Astrocyte (in vitro differentiated cells and primary cell): ENCODE measurements at regions not wholly inside any gene's neighbourhood (a gene's known extent, or its start where the extent isn't known, plus 50 kb on each side); places are given as distances from the start of the nearest gene placed in this dataset.

Experiments used
- DNase-seq: peaks from one replicate; pipeline ENCODE4 v3.0.0-alpha.2; 2010; ENCODE audit warnings: low read depth
- FAIRE-seq: peaks from 2 replicates; lab custom pipeline; 2011; peaks lifted over from hg19 to GRCh38; lab: Jason Lieb, UNC
- H2AFZ ChIP-seq: 2 replicates; pipeline ENCODE4 v1.6.0; 2012; ENCODE audit warnings: low read depth, low read length, inconsistent platforms
- H3K27ac ChIP-seq: 2 replicates; pipeline ENCODE4 v1.5.1; 2011; ENCODE audit warnings: low read depth, low read length, inconsistent platforms
- H3K27me3 ChIP-seq: 2 replicates; pipeline ENCODE4 v1.6.0; 2011; ENCODE audit warnings: low read length, inconsistent platforms; ENCODE audit not compliant: insufficient read depth
- H3K36me3 ChIP-seq: 2 replicates; pipeline ENCODE4 v1.5.1; 2011; ENCODE audit warnings: low read length, inconsistent platforms; ENCODE audit not compliant: insufficient read depth
- H3K4me1 ChIP-seq: 2 replicates; pipeline ENCODE4 v1.5.1; 2011; ENCODE audit warnings: low read length, inconsistent platforms; ENCODE audit not compliant: insufficient read depth
- H3K4me2 ChIP-seq: 2 replicates; pipeline ENCODE4 v1.6.0; 2012; ENCODE audit warnings: low read length, inconsistent platforms
- H3K4me3 ChIP-seq: 2 replicates; pipeline ENCODE4 v1.5.1; 2011; ENCODE audit warnings: low read depth, mild to moderate bottlenecking, low read length, inconsistent platforms; ENCODE audit not compliant: insufficient read depth
- H3K79me2 ChIP-seq: 2 replicates; pipeline ENCODE4 v1.6.0; 2012; ENCODE audit warnings: mild to moderate bottlenecking, low read length, inconsistent platforms; ENCODE audit not compliant: insufficient read depth
- H3K9ac ChIP-seq: 2 replicates; pipeline ENCODE4 v1.6.0; 2012; ENCODE audit warnings: mild to moderate bottlenecking, low read length, inconsistent platforms
- H3K9me3 ChIP-seq: 2 replicates; pipeline ENCODE4 v1.5.1; 2012; ENCODE audit warnings: low read depth, mild to moderate bottlenecking, low read length, inconsistent platforms; ENCODE audit not compliant: insufficient read depth
- H4K20me1 ChIP-seq: 2 replicates; pipeline ENCODE4 v1.6.0; 2012; ENCODE audit warnings: low read length, inconsistent platforms; ENCODE audit not compliant: insufficient read depth
- H3K27ac Mint-ChIP-seq: one replicate; pipeline ENCODE4 v1.8.0; 2021; ENCODE audit warnings: mild to moderate bottlenecking, mixed read lengths; ENCODE audit not compliant: unreplicated experiment
- H3K27me3 Mint-ChIP-seq: one replicate; pipeline ENCODE4 v1.8.0; 2021; ENCODE audit warnings: low read depth, mixed read lengths; ENCODE audit not compliant: unreplicated experiment
- H3K36me3 Mint-ChIP-seq: one replicate; pipeline ENCODE4 v1.8.0; 2021; ENCODE audit warnings: low read depth, mixed read lengths; ENCODE audit not compliant: unreplicated experiment
- H3K4me1 Mint-ChIP-seq: one replicate; pipeline ENCODE4 v1.8.0; 2021; ENCODE audit warnings: low read depth, mixed read lengths; ENCODE audit not compliant: unreplicated experiment
- H3K4me3 Mint-ChIP-seq: one replicate; pipeline ENCODE4 v1.8.0; 2021; ENCODE audit warnings: mild to moderate bottlenecking, moderate library complexity, mixed read lengths; ENCODE audit not compliant: unreplicated experiment
- H3K9me3 Mint-ChIP-seq: one replicate; pipeline ENCODE4 v1.8.0; 2021; ENCODE audit warnings: mild to moderate bottlenecking, mixed read lengths; ENCODE audit not compliant: unreplicated experiment
- CTCF ChIP-seq: IDR thresholded peaks from 2 replicates; pipeline ENCODE4 v1.5.1; 2011; ENCODE audit warnings: low read depth, mild to moderate bottlenecking, inconsistent platforms, low read length, moderate library complexity; ENCODE audit not compliant: insufficient read depth
- EZH2 ChIP-seq: IDR thresholded peaks from 2 replicates; pipeline ENCODE4 v1.6.1; 2012; ENCODE audit warnings: mild to moderate bottlenecking, low read length, inconsistent platforms; ENCODE audit not compliant: insufficient read depth

DNA sequence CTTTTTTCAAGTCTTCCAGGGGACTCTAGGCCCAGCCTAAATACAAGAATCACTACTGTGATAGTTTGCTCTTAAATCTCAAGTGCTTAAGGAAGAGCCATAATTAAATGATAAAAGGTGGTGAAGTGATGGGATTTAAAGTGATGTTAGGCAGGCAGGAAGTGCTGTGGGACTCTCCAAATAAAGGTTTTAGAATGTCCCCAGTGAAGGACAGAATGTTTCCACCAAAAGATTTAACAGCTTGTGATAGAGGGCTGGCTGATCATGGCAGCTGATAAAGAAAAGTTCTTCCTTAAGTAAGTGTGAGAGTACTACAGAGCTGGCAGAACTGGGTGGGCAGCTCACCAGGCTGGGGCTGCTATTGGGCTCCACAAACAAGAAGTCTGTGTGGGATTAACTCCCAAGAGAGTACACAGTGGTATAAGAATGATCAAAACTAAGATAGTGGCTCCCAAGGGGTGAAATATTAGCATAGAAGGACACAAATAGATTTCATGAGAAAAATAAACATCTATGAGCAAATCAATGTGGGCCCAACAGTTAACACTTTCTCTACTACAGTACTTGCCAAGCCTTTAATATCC lies 637.2 kb upstream of the CPEB2 start:
- H3K9me3 ChIP-seq, result no peaks in the 10 kb centered on the region

DNA sequence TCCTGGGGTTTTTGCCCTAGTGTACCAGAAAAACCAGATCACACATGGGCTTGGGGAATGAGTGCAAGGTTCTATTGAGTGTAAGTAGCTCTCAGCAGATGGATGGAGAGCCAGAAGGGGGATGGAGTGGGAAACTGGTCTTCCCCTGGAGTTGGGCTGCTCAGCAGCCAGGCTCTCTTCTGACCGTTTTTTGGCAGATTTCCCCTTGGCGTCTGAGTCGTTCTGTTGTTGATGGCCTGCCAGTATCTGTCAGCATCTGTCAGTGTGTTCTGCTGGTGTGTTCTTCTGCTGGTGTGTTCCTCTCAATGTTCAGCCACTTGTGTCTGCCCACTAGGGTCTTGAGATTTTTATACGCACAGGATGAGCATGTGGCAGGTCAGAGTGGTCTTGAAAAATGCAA lies 633.9 kb upstream of the CPEB2 start:
- Mint-ChIP-seq H3K36me3 (no peaks in the 10 kb centered on the region), H3K4me1 (no peaks in the 10 kb centered on the region), H3K27me3 (no peaks in the 10 kb centered on the region), H3K4me3 (no peak overlapping the region), H3K27ac (no peak overlapping the region), H3K9me3 (no peaks in the 10 kb centered on the region)
- no peak overlapping the region for H3K4me3 ChIP-seq
- no peak overlapping the region for H2AFZ ChIP-seq
- no peak overlapping the region for H3K9ac ChIP-seq
- no peaks in the 10 kb centered on the region for H3K4me1 ChIP-seq
- H3K27ac ChIP-seq, result no peak overlapping the region
- no peaks in the 10 kb centered on the region for H4K20me1 ChIP-seq
- H3K79me2 ChIP-seq, result no peaks in the 10 kb centered on the region
- FAIRE-seq, result no peak
- H3K27me3 ChIP-seq, result no peaks in the 10 kb centered on the region
- H3K9me3 ChIP-seq, result no peaks in the 10 kb centered on the region
- no peak for DNase-seq
- no peak for TF ChIP-seq CTCF
- no peak for TF ChIP-seq EZH2
- H3K4me2 ChIP-seq, result no peak overlapping the region
- no peaks in the 10 kb centered on the region for H3K36me3 ChIP-seq

More for the DNA sequence above, 637.2 kb upstream of the CPEB2 start:
- Mint-ChIP-seq H3K36me3 (no peaks in the 10 kb centered on the region), H3K4me1 (no peaks in the 10 kb centered on the region), H3K27ac (no peak overlapping the region), H3K4me3 (no peak overlapping the region), H3K27me3 (no peaks in the 10 kb centered on the region), H3K9me3 (no peaks in the 10 kb centered on the region)
- no peak overlapping the region for H2AFZ ChIP-seq
- DNase-seq (no peak), FAIRE-seq (no peak)
- H3K4me1 ChIP-seq, result no peaks in the 10 kb centered on the region
- no peak overlapping the region for H3K4me2 ChIP-seq
- no peak overlapping the region for H3K27ac ChIP-seq
- no peaks in the 10 kb centered on the region for H4K20me1 ChIP-seq
- H3K36me3 ChIP-seq, result no peaks in the 10 kb centered on the region
- no peak overlapping the region for H3K4me3 ChIP-seq
- TF ChIP-seq CTCF, result no peak
- TF ChIP-seq EZH2, result no peak
- H3K27me3 ChIP-seq, result no peaks in the 10 kb centered on the region
- no peak overlapping the region for H3K9ac ChIP-seq
- H3K79me2 ChIP-seq, result no peaks in the 10 kb centered on the region

DNA sequence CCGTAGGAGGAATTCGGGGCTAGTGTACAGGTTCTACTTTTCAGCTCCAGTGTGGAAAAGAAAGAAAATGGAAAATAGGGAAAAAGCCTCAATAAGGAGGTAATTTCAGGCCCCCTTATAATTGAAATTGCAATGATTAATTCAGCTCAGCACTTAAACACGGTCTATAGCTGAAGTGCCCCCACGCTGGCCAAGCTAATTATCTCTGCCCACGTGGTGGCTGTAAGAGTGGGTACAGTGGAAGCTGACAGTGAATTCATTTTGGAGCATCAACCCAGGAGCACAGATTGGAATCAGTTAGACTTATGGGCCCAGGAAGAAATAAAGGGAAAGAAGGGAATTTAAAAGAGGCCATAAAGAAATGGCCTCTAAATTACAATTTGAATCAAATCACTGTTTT lies 631.1 kb upstream of the CPEB2 start:
- no peak overlapping the region for H3K4me3 Mint-ChIP-seq
- FAIRE-seq, result no peak
- H3K9me3 Mint-ChIP-seq, result no peaks in the 10 kb centered on the region
- Histone ChIP-seq H3K79me2 (no peaks in the 10 kb centered on the region), H4K20me1 (no peaks in the 10 kb centered on the region), H3K27ac (no peak overlapping the region), H3K4me2 (no peak overlapping the region), H3K9me3 (no peaks in the 10 kb centered on the region), H3K9ac (no peak overlapping the region), H3K36me3 (no peaks in the 10 kb centered on the region), H3K4me1 (no peaks in the 10 kb centered on the region), H2AFZ (no peak overlapping the region), H3K27me3 (no peaks in the 10 kb centered on the region), H3K4me3 (no peak overlapping the region)
- no peaks in the 10 kb centered on the region for H3K36me3 Mint-ChIP-seq
- H3K4me1 Mint-ChIP-seq, result peaks cover 5% of the 10 kb centered on the region
- DNase-seq, result no peak
- no peaks in the 10 kb centered on the region for H3K27me3 Mint-ChIP-seq
- TF ChIP-seq CTCF, result no peak
- no peak for TF ChIP-seq EZH2
- no peak overlapping the region for H3K27ac Mint-ChIP-seq
